Stomach (tissue), 8 donors: ENCODE measurements at regions not wholly inside any gene's neighbourhood (a gene's known extent, or its start where the extent isn't known, plus 50 kb on each side); places are given as distances from the start of the nearest gene placed in this dataset.

Experiments
- DNase-seq, 2 donors: peaks; one replicate each; pipeline versions ENCODE4 v3.0.0 to v3.0.0-alpha.2; 2013 to 2019
- H3K27ac ChIP-seq, 5 donors: fragments of 200-600 bp in 4 of 5; sonication (generic) in 4 of 5; one replicate each; pipeline ENCODE4 v1.5.1; 2013 to 2019; ENCODE audit warnings: mild to moderate bottlenecking in 1 of 5, moderate library complexity in 1 of 5
- H3K27me3 ChIP-seq, 3 donors: fragments of 200-600 bp; sonication (generic); one replicate each; pipeline ENCODE4 v1.5.1; 2017 to 2019; ENCODE audit warnings: mixed run types in 1 of 3
- H3K36me3 ChIP-seq, 4 donors: fragments of 200-600 bp; sonication (generic); 1 replicate in 3 of 4; 2 replicates in 1 of 4; pipeline ENCODE4 v1.5.1; 2016 to 2019
- H3K4me1 ChIP-seq, 4 donors: fragments of 200-600 bp; sonication (generic); one replicate each; pipeline ENCODE4 v1.5.1; 2016 to 2019
- H3K4me3 ChIP-seq, 4 donors: fragments of 200-600 bp; sonication (generic) in 3 of 4; one replicate each; pipeline ENCODE4 v1.5.1; 2016 to 2019; ENCODE audit warnings: mild to moderate bottlenecking in 1 of 4
- H3K9me3 ChIP-seq, 4 donors: fragments of 200-600 bp; sonication (generic); one replicate each; pipeline ENCODE4 v1.5.1; 2016 to 2019
- EP300 ChIP-seq: sonication (generic); formaldehyde crosslinking; IDR thresholded peaks from one replicate; pipeline ENCODE4 v1.6.1; 2017; ENCODE audit warnings: antibody characterized with exemption
- POLR2A ChIP-seq, 4 donors: fragments of 450-650 bp; IDR thresholded peaks; one replicate each; pipeline ENCODE4 v1.6.1; 2016; ENCODE audit warnings: antibody characterized with exemption in 4 of 4, control low read depth in 2 of 4, mild to moderate bottlenecking in 1 of 4, moderate library complexity in 1 of 4
- POLR2AphosphoS5 ChIP-seq, 3 donors: sonication (generic); formaldehyde crosslinking; IDR thresholded peaks; one replicate each; pipeline ENCODE4 v1.6.1; 2016; ENCODE audit warnings: antibody characterized with exemption in 3 of 3
- WGBS, 5 donors: extraction: QIAGEN DNeasy Blood & Tissue Kit in 3 of 5; methylation state at CpG; one replicate each; pipeline versions ENCODE4 v1.1.5 to v1.1.7; 2013 to 2018; 5-methylcytosine and 5-hydroxymethylcytosine counted together
- intact Hi-C: fragments of 100-400 bp; cut with DNase I; formaldehyde crosslinking; loops from one replicate; pipeline ENCODE4 v1.15.1; 2023; ENCODE audit warnings: low total_unique reads
- TF ChIP-seq, protein P1 (sequence below), 7 experiments: fragments of 450-650 bp in 4 of 7; fragments of 200-600 bp in 3 of 7; sonication (generic) in 3 of 7; IDR thresholded peaks; one replicate each; pipeline ENCODE4 v1.5.1; 2016 to 2019; ENCODE audit warnings: antibody characterized with exemption in 7 of 7, control low read depth in 2 of 7, mild to moderate bottlenecking in 1 of 7
- donor health status: healthy with polysubstance abuse.
- donor health status: Bipolar disorder and iron deficiency.
- donor health status: healthy.

DNA sequence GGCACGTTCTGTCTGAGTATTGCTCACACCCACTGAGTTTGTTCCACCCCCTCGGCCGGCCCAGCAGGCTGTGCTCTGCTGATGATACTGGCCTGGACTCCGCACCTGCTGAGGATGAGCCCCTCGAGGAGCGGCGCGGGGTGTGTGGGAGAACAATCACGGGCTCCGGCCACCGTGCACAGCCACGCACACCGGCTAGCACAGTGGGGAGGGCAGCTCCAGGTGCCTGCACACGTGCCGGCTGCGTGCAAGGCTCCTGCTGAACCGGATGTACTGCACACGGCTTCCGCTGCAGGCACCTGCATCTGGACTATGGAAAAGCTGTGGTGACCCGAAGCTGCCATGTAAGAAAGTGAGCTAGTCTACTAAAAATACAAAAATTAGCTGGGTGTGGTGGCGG lies 485.2 kb upstream of the CDH9 start:
- Histone ChIP-seq H3K36me3 (no peaks in the 10 kb centered on the region), H3K27me3 (no peaks in the 10 kb centered on the region), H3K4me3 (no peak overlapping the region), H3K9me3 (peaks cover 0 to 16% (median 9%) of the 10 kb centered on the region in 4 donors), H3K27ac (no peak overlapping the region), H3K4me1 (no peaks in the 10 kb centered on the region)
- intact Hi-C loops, result no loop called here
- DNase-seq, result no peak
- no peak for TF ChIP-seq POLR2AphosphoS5 (IDR thresholded peaks at IDR 0.05)
- no peak for TF ChIP-seq EP300
- TF ChIP-seq, protein P1, sequence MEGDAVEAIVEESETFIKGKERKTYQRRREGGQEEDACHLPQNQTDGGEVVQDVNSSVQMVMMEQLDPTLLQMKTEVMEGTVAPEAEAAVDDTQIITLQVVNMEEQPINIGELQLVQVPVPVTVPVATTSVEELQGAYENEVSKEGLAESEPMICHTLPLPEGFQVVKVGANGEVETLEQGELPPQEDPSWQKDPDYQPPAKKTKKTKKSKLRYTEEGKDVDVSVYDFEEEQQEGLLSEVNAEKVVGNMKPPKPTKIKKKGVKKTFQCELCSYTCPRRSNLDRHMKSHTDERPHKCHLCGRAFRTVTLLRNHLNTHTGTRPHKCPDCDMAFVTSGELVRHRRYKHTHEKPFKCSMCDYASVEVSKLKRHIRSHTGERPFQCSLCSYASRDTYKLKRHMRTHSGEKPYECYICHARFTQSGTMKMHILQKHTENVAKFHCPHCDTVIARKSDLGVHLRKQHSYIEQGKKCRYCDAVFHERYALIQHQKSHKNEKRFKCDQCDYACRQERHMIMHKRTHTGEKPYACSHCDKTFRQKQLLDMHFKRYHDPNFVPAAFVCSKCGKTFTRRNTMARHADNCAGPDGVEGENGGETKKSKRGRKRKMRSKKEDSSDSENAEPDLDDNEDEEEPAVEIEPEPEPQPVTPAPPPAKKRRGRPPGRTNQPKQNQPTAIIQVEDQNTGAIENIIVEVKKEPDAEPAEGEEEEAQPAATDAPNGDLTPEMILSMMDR (IDR thresholded peaks at IDR 0.05), result no peak
- TF ChIP-seq POLR2A (IDR thresholded peaks at IDR 0.05), result no peak
- 89 to 92% (median 90%) methylated on average over 14 to 21 of the region's 21 CpGs for WGBS, 5 donors

DNA sequence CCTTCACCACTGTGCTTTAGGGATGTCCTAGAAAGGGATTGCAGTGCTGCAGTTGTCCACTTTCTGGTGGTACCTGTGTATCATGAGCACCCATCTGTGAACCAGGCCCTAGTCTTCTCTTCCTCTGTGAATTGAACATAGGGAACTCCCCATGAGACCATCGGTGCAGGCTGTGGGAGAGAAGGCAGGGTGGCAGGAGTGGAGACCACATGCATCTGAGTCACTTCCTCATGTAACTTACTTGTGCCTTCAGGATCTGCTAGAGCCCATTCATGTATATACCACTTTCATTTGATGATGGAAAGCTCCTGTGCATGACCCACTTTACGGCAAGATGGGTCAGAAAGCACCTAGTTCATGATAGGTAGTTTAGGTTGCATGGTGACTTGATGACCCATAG lies 478.1 kb upstream of the CDH9 start:
- Histone ChIP-seq H3K9me3 (peaks cover 0 to 28% (median 21%) of the 10 kb centered on the region in 4 donors), H3K4me1 (no peaks in the 10 kb centered on the region), H3K27ac (no peak overlapping the region), H3K36me3 (no peaks in the 10 kb centered on the region), H3K27me3 (no peaks in the 10 kb centered on the region), H3K4me3 (no peak overlapping the region)
- 73 to 91% (median 86%) methylated on average over 2 of the region's 2 CpGs for WGBS, 5 donors
- DNase-seq, result no peak
- intact Hi-C loops, result no loop called here
- TF ChIP-seq POLR2A (IDR thresholded peaks at IDR 0.05) (no peak), EP300 (no peak), POLR2AphosphoS5 (IDR thresholded peaks at IDR 0.05) (no peak)
- TF ChIP-seq, protein P1 (IDR thresholded peaks at IDR 0.05), result no peak

DNA sequence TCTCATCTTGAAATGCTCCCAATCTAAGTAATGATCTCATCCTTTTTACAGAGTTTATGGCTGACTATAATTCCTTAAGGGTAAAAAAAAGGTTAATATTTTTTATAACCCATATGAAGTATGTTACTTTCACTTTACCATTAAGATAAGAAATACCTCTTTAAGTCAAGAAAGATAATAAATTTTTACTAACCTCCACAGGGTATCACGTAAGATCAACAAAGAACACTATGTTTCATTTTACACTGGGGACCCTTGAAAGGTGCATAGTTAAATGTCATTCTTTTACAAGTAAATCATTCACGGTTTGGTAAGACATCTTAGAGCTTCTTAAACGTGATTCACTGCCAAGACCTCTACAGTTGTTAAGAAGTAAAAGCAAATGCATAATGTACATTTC lies 472.7 kb upstream of the CDH9 start:
- Histone ChIP-seq H3K4me3 (no peak overlapping the region), H3K27ac (no peak overlapping the region), H3K27me3 (no peaks in the 10 kb centered on the region), H3K4me1 (no peaks in the 10 kb centered on the region), H3K9me3 (peaks cover 0 to 7% (median 0%) of the 10 kb centered on the region in 4 donors), H3K36me3 (no peaks in the 10 kb centered on the region)
- 33 to 43% (median 37%) methylated on average over 3 of the region's 3 CpGs for WGBS, 5 donors
- no peak for DNase-seq
- TF ChIP-seq POLR2A (IDR thresholded peaks at IDR 0.05), result no peak
- TF ChIP-seq POLR2AphosphoS5 (IDR thresholded peaks at IDR 0.05), result no peak
- intact Hi-C loops, result no loop called here

DNA sequence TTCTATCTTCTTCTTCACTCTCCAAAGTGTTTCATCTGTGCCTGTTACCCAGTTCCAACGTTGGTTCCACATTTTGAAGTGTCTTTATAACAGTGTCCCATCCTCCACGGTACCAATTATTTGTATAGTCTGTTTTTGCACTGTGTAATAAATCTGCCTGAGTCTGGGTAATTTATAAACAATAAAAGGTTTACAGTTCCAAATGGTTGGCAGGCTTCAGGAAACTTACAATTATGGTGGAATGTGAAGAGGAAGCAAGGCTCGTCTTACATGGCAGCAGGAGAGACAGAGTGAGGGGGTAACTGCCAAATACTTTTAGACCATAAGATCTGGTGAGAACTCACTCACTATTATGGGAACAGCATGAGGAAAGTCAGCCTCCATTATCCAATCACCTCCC lies 465.4 kb upstream of the CDH9 start:
- DNase-seq, result no peak
- no peak overlapping the region for H3K4me3 ChIP-seq
- H3K36me3 ChIP-seq, result no peaks in the 10 kb centered on the region
- H3K9me3 ChIP-seq, result peaks cover 0 to 10% (median 4%) of the 10 kb centered on the region in 4 donors
- H3K4me1 ChIP-seq, result no peaks in the 10 kb centered on the region
- WGBS, 5 donors, result 36 to 56% (median 48%) methylated on average over 3 of the region's 3 CpGs
- no peak overlapping the region for H3K27ac ChIP-seq
- no peaks in the 10 kb centered on the region for H3K27me3 ChIP-seq
- TF ChIP-seq POLR2AphosphoS5 (IDR thresholded peaks at IDR 0.05) (no peak), EP300 (no peak), POLR2A (IDR thresholded peaks at IDR 0.05) (no peak)
- TF ChIP-seq, protein P1 (IDR thresholded peaks at IDR 0.05), result no peak
- intact Hi-C loops, result no loop called here

DNA sequence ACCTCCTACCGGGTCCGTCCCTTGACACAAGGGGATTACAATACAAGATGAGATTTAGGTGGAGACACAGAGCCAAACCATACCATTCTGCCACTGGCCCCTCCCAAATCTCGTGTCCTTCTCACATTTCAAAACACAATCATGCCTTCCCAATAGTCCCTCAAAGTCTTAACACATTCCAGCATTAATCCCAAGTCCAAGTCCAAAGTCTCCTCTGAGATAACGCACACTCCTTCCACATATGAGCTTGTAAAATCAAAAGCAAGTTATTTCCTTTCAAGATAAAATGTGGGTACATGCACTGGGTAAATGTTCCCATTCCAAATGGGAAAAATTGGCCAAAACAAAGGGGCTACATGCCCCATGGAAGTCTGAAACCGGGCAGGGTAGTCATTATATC lies 463.9 kb upstream of the CDH9 start:
- no peaks in the 10 kb centered on the region for H3K27me3 ChIP-seq
- no peaks in the 10 kb centered on the region for H3K4me1 ChIP-seq
- H3K9me3 ChIP-seq, result peaks cover 0 to 8% (median 4%) of the 10 kb centered on the region in 4 donors
- no peak for TF ChIP-seq POLR2A (IDR thresholded peaks at IDR 0.05)
- no peak for TF ChIP-seq POLR2AphosphoS5 (IDR thresholded peaks at IDR 0.05)
- TF ChIP-seq EP300, result no peak
- TF ChIP-seq, protein P1 (IDR thresholded peaks at IDR 0.05), result no peak
- no peak for DNase-seq
- WGBS, 5 donors, result 46 to 66% (median 62%) methylated on average over 5 of the region's 5 CpGs
- H3K36me3 ChIP-seq, result no peaks in the 10 kb centered on the region
- H3K27ac ChIP-seq, result no peak overlapping the region
- H3K4me3 ChIP-seq, result no peak overlapping the region
- intact Hi-C loops, result no loop called here
